SU-DHL-6 (cell line): ENCODE measurements at regions not wholly inside any gene's neighbourhood (a gene's known extent, or its start where the extent isn't known, plus 50 kb on each side); places are given as distances from the start of the nearest gene placed in this dataset.

Experiments used
- EZH2phosphoT487 ChIP-seq: fragments of 200-600 bp; sonication (generic), shearing (Covaris generic); conservative IDR thresholded peaks from 2 replicates; pipeline ENCODE4 v1.6.1; 2018; ENCODE audit warnings: mild to moderate bottlenecking, antibody characterized with exemption, low read length, moderate library complexity, mixed read lengths
- TF ChIP-seq, protein P1 (sequence below): fragments of 200-600 bp; sonication (generic); IDR thresholded peaks from one replicate; pipeline ENCODE4 v1.5.1; 2017; ENCODE audit warnings: antibody characterized with exemption, mild to moderate bottlenecking, low read length, moderate library complexity; ENCODE audit not compliant: insufficient read depth, poor library complexity, severe bottlenecking

DNA sequence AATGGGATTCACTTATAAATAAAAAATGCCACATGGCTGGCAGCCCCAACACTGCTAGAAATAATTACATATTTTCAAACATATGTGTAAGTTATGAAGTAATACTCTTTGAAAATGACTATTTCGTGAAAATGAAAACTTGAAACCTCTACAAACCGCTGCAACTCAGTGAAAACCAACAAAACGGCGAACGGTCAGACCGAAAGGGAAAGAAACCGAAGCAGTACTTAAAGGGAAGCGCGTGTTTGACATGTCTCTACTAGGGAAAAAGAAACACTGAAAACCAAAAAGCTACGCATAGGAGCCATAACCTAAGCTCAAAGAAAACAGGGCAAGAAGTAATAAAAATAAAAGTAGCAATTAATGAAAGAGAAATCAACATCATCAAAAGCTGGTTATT, 121.0 kb upstream of the GGTLC1 start:
- TF ChIP-seq, protein P1, sequence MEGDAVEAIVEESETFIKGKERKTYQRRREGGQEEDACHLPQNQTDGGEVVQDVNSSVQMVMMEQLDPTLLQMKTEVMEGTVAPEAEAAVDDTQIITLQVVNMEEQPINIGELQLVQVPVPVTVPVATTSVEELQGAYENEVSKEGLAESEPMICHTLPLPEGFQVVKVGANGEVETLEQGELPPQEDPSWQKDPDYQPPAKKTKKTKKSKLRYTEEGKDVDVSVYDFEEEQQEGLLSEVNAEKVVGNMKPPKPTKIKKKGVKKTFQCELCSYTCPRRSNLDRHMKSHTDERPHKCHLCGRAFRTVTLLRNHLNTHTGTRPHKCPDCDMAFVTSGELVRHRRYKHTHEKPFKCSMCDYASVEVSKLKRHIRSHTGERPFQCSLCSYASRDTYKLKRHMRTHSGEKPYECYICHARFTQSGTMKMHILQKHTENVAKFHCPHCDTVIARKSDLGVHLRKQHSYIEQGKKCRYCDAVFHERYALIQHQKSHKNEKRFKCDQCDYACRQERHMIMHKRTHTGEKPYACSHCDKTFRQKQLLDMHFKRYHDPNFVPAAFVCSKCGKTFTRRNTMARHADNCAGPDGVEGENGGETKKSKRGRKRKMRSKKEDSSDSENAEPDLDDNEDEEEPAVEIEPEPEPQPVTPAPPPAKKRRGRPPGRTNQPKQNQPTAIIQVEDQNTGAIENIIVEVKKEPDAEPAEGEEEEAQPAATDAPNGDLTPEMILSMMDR: no peak
- no peak for TF ChIP-seq EZH2phosphoT487
